HepG2 (cell line): ENCODE measurements at regions not wholly inside any gene's neighbourhood (a gene's known extent, or its start where the extent isn't known, plus 50 kb on each side); places are given as distances from the start of the nearest gene placed in this dataset.

ENCODE experiments used
- ATAC-seq: fragments of 200-7000 bp; cut with Tn5 transposase; 3 replicates; pipeline ENCODE4 v1.9.1; 2020; ENCODE audit warnings: mild to moderate bottlenecking, moderate library complexity
- BruUV-seq: library from RNA; stranded (reverse); fragments of 400-500 nt; replicated peaks from 2 replicates; lab custom pipeline; 2021; lab: Mats Ljungman, UMichigan
- CTCF ChIA-PET: fragments of 300-600 bp; formaldehyde crosslinking; extraction: SDS; loops from one replicate; lab custom pipeline; 2021; ENCODE audit warnings: low total read pairs, inconsistent platforms, low intra/inter-chr PET ratio; lab: Yijun Ruan, JAX
- POLR2A ChIA-PET: fragments of 350-600 bp; sonication (Branson Sonifier 250); formaldehyde crosslinking; loops from one replicate; lab custom pipeline; 2020; ENCODE audit warnings: antibody characterized with exemption, inconsistent platforms; lab: Yijun Ruan, JAX
- DNase-seq: peaks from one replicate; pipeline ENCODE4 v3.0.0-alpha.2; 2015; ENCODE audit warnings: low spot score
- FAIRE-seq: peaks from 3 replicates; lab custom pipeline; 2011; peaks lifted over from hg19 to GRCh38; lab: Jason Lieb, UNC
- H2AFZ ChIP-seq: one replicate; pipeline ENCODE4 v1.6.1; 2011; ENCODE audit warnings: low read length, inconsistent platforms
- H3K27ac ChIP-seq: fragments of 300-600 bp; 3 replicates; pipeline ENCODE4 v1.8.0; 2011; ENCODE audit warnings: mixed run types, mild to moderate bottlenecking, mixed read lengths, low read length, inconsistent platforms; ENCODE audit not compliant: insufficient read depth; ENCODE audit errors: extremely low read length
- H3K27me3 ChIP-seq, 2 experiments: fragments of 200-600 bp in 1 of 2; 2 replicates in 1 of 2; 3 replicates in 1 of 2; pipeline versions ENCODE4 v1.6.0 to v1.8.0; 2011; ENCODE audit warnings: low read length in 2 of 2, mild to moderate bottlenecking in 2 of 2, moderate library complexity in 2 of 2, inconsistent platforms in 1 of 2; ENCODE audit not compliant: insufficient read depth in 2 of 2, control insufficient read depth in 1 of 2
- H3K36me3 ChIP-seq, 2 experiments: fragments of 200-600 bp in 1 of 2; replicated peaks in 1 of 2; 2 replicates in 1 of 2; 3 replicates in 1 of 2; pipeline versions ENCODE4 v1.5.1 to v1.8.0; 2011; ENCODE audit warnings: low read length in 2 of 2, inconsistent platforms in 1 of 2; ENCODE audit not compliant: insufficient read depth in 2 of 2, control insufficient read depth in 1 of 2
- H3K4me1 ChIP-seq: 2 replicates; pipeline ENCODE4 v1.5.1; 2012; ENCODE audit warnings: low read length, inconsistent platforms; ENCODE audit not compliant: insufficient read depth
- H3K4me2 ChIP-seq: 2 replicates; pipeline ENCODE4 v1.6.0; 2011; ENCODE audit warnings: low read depth, low read length, inconsistent platforms
- H3K4me3 ChIP-seq, 3 experiments: fragments of 200-600 bp in 1 of 3; sonication (generic), shearing (Covaris generic) in 1 of 3; replicated peaks in 1 of 3; 2 replicates each; pipeline ENCODE4 v1.5.1; 2011 to 2016; ENCODE audit warnings: low read length in 3 of 3, inconsistent platforms in 2 of 3, low read depth in 2 of 3, mild to moderate bottlenecking in 2 of 3, control low read depth in 1 of 3, mixed read lengths in 1 of 3; ENCODE audit not compliant: insufficient read depth in 1 of 3
- H3K79me2 ChIP-seq: one replicate; pipeline ENCODE4 v1.6.1; 2011; ENCODE audit warnings: low read length, inconsistent platforms; ENCODE audit not compliant: insufficient read depth
- H3K9ac ChIP-seq: 2 replicates; pipeline ENCODE4 v1.6.0; 2011; ENCODE audit warnings: mild to moderate bottlenecking, low read depth, low read length, inconsistent platforms; ENCODE audit not compliant: insufficient read depth
- H3K9me3 ChIP-seq: 2 replicates; pipeline ENCODE4 v1.5.1; 2012; ENCODE audit warnings: mild to moderate bottlenecking, low read length
- H4K20me1 ChIP-seq: 2 replicates; pipeline ENCODE4 v1.6.0; 2011; ENCODE audit warnings: inconsistent platforms, mild to moderate bottlenecking, low read length, moderate library complexity; ENCODE audit not compliant: insufficient read depth
- FOXK2 ChIP-seq: fragments of 450-650 bp; IDR thresholded peaks from 2 replicates; pipeline ENCODE4 v1.6.1; 2016
- JUN ChIP-seq: sonication (generic); formaldehyde crosslinking; IDR thresholded peaks from 2 replicates; pipeline ENCODE4 v1.4.0; 2020; ENCODE audit warnings: mild to moderate bottlenecking, missing genetic modification reagents
- POLR2A ChIP-seq, 2 experiments: IDR thresholded peaks; 2 replicates each; pipeline ENCODE4 v1.6.1; 2011; ENCODE audit warnings: low read depth in 2 of 2, low read length in 2 of 2, mild to moderate bottlenecking in 1 of 2, moderate library complexity in 1 of 2; ENCODE audit not compliant: insufficient read depth in 1 of 2
- RARG ChIP-seq: sonication (generic); formaldehyde crosslinking; IDR thresholded peaks from 2 replicates; pipeline ENCODE4 v1.4.0; 2020; ENCODE audit warnings: low read depth, mild to moderate bottlenecking, missing genetic modification reagents
- ZNF10 ChIP-seq: sonication (generic); formaldehyde crosslinking; IDR thresholded peaks from 2 replicates; pipeline ENCODE4 v1.4.0; 2020; ENCODE audit warnings: mild to moderate bottlenecking, low read depth, missing genetic modification reagents, borderline replicate concordance
- ZNF260 ChIP-seq: sonication (generic); formaldehyde crosslinking; IDR thresholded peaks from 2 replicates; pipeline ENCODE4 v1.4.0; 2020; ENCODE audit warnings: missing genetic modification reagents, low read depth, mild to moderate bottlenecking, borderline replicate concordance
- ZNF329 ChIP-seq: sonication (generic); formaldehyde crosslinking; IDR thresholded peaks from 2 replicates; pipeline ENCODE4 v1.9.0; 2021; ENCODE audit warnings: low read depth, mild to moderate bottlenecking, missing genetic modification reagents
- ZNF605 ChIP-seq: sonication (generic); formaldehyde crosslinking; IDR thresholded peaks from 2 replicates; pipeline ENCODE4 v1.8.0; 2022; ENCODE audit warnings: mild to moderate bottlenecking, missing genetic modification reagents
- WGBS: methylation state at CpG from one replicate; pipeline ENCODE4 v1.1.6; 2017; ENCODE audit warnings: low lambda C conversion rate; 5-methylcytosine and 5-hydroxymethylcytosine counted together
- in situ Hi-C: cut with HindIII; loops from 2 replicates; pipeline ENCODE4 v1.10.0; 2017; ENCODE audit warnings: low pct_unique_long_range_greater_than_20kb; ENCODE audit not compliant: extremely low pct_ligation_motif_present
- intact Hi-C: fragments of 100-400 bp; cut with micrococcal nuclease; formaldehyde crosslinking; loops from one replicate; pipeline ENCODE4 v1.10.0; 2022; ENCODE audit not compliant: unreplicated experiment
- TF ChIP-seq, protein P1 (sequence below): sonication (generic); formaldehyde crosslinking; IDR thresholded peaks from 2 replicates; pipeline ENCODE4 v1.4.0; 2020; ENCODE audit warnings: missing genetic modification reagents, borderline replicate concordance
- TF ChIP-seq, protein P2 (sequence below): sonication (generic); formaldehyde crosslinking; IDR thresholded peaks from 2 replicates; pipeline ENCODE4 v1.5.0; 2020; ENCODE audit warnings: missing genetic modification reagents
- TF ChIP-seq, protein P3 (sequence below): sonication (generic); formaldehyde crosslinking; IDR thresholded peaks from 2 replicates; pipeline ENCODE4 v1.4.0; 2020; ENCODE audit warnings: missing genetic modification reagents
- TF ChIP-seq, protein P4 (sequence below): sonication (generic); formaldehyde crosslinking; IDR thresholded peaks from 2 replicates; pipeline ENCODE4 v1.8.1; 2023; ENCODE audit warnings: mild to moderate bottlenecking, inconsistent platforms, moderate library complexity, missing genetic modification reagents, borderline replicate concordance
- TF ChIP-seq, protein P5 (sequence below): sonication (generic); formaldehyde crosslinking; IDR thresholded peaks from 2 replicates; pipeline ENCODE4 v1.4.0; 2020; ENCODE audit warnings: missing genetic modification reagents, mild to moderate bottlenecking, borderline replicate concordance
- TF ChIP-seq, protein P6 (sequence below): sonication (generic); formaldehyde crosslinking; IDR thresholded peaks from 2 replicates; pipeline ENCODE4 v1.5.0; 2020; ENCODE audit warnings: mild to moderate bottlenecking, missing genetic modification reagents

DNA sequence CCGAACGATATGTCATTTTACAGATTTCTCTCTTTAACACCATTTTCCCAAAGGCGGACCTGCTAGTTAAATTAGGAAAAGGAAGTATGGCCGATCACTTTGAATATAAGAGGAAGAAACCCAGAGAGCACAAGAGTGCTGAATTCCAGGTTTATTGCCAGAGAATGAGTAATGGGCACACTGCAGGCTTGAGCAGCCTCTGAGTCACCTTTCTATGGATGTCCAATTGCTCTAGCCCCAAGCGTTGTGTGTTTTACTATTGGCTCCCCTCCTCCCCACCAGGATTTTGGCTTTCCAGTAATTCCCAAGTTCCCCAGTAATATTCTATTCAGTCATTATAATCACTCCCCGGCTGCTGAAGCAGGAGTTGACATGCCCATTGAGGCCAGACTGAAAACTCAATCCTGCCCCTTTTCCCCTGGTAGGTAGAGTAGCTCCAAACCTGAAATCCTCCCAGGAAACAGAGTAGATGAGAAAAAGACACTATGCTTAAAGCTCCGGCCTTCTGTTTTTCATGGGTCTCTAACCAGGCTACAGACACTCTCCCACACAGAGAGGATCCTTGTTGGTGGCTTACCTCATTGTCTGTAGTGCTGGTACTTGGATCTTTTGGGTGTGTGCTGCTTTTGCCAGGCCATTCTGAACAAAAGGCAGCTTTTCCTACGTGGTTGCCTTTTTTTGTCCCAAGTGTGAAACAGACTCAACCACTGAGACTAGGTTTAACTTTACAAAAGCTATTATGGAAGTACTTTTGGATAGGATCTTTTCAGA is 704.3 kb upstream of the FLRT2 start:
- BruUV-seq = no TSS peak
- intact Hi-C loops = no loop called here
- Histone ChIP-seq H3K36me3 (no peaks in the 10 kb centered on the region), H3K4me1 (no peaks in the 10 kb centered on the region), H3K79me2 (no peaks in the 10 kb centered on the region), H3K9me3 (peaks cover 93% of the 10 kb centered on the region), H3K27ac (no peak overlapping the region), H4K20me1 (no peaks in the 10 kb centered on the region), H3K9ac (no peak overlapping the region), H3K27me3 (no peaks in the 10 kb centered on the region), H3K4me2 (no peak overlapping the region), H2AFZ (no peak overlapping the region), H3K4me3 (no peak overlapping the region)
- ATAC-seq (no peak), FAIRE-seq (no peak), DNase-seq (no peak)
- in situ Hi-C loops = no loop called here
- CTCF ChIA-PET = no interaction called here
- WGBS = 13% methylated on average over 8 of the region's 8 CpGs
- POLR2A ChIA-PET = no interaction called here
- no peak for TF ChIP-seq FOXK2
- no peak for TF ChIP-seq ZNF260 (CRISPR knock-in tag)
- TF ChIP-seq, protein P1, sequence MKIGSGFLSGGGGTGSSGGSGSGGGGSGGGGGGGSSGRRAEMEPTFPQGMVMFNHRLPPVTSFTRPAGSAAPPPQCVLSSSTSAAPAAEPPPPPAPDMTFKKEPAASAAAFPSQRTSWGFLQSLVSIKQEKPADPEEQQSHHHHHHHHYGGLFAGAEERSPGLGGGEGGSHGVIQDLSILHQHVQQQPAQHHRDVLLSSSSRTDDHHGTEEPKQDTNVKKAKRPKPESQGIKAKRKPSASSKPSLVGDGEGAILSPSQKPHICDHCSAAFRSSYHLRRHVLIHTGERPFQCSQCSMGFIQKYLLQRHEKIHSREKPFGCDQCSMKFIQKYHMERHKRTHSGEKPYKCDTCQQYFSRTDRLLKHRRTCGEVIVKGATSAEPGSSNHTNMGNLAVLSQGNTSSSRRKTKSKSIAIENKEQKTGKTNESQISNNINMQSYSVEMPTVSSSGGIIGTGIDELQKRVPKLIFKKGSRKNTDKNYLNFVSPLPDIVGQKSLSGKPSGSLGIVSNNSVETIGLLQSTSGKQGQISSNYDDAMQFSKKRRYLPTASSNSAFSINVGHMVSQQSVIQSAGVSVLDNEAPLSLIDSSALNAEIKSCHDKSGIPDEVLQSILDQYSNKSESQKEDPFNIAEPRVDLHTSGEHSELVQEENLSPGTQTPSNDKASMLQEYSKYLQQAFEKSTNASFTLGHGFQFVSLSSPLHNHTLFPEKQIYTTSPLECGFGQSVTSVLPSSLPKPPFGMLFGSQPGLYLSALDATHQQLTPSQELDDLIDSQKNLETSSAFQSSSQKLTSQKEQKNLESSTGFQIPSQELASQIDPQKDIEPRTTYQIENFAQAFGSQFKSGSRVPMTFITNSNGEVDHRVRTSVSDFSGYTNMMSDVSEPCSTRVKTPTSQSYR (CRISPR knock-in tag) = no peak
- no peak for TF ChIP-seq JUN
- TF ChIP-seq, protein P2, sequence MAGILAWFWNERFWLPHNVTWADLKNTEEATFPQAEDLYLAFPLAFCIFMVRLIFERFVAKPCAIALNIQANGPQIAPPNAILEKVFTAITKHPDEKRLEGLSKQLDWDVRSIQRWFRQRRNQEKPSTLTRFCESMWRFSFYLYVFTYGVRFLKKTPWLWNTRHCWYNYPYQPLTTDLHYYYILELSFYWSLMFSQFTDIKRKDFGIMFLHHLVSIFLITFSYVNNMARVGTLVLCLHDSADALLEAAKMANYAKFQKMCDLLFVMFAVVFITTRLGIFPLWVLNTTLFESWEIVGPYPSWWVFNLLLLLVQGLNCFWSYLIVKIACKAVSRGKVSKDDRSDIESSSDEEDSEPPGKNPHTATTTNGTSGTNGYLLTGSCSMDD (CRISPR knock-in tag) = no peak
- no peak for TF ChIP-seq POLR2A (IDR thresholded peaks at IDR 0.05; ENCODE audit: insufficient read depth in 1 of 2, low read depth in 2 of 2, low read length in 2 of 2)
- TF ChIP-seq, protein P3, sequence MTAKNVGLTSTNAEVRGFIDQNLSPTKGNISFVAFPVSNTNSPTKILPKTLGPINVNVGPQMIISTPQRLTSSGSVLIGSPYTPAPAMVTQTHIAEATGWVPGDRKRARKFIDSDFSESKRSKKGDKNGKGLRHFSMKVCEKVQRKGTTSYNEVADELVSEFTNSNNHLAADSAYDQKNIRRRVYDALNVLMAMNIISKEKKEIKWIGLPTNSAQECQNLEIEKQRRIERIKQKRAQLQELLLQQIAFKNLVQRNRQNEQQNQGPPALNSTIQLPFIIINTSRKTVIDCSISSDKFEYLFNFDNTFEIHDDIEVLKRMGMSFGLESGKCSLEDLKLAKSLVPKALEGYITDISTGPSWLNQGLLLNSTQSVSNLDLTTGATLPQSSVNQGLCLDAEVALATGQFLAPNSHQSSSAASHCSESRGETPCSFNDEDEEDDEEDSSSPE (CRISPR knock-in tag) = no peak
- TF ChIP-seq ZNF329 = no peak
- TF ChIP-seq, protein P4, sequence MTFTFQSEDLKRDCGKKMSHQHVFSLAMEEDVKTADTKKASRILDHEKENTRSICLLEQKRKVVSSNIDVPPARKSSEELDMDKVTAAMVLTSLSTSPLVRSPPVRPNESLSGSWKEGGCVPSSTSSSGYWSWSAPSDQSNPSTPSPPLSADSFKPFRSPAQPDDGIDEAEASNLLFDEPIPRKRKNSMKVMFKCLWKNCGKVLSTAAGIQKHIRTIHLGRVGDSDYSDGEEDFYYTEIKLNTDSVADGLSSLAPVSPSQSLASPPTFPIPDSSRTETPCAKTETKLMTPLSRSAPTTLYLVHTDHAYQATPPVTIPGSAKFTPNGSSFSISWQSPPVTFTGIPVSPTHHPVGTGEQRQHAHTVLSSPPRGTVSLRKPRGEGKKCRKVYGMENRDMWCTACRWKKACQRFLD = no peak
- no peak for TF ChIP-seq ZNF10 (CRISPR knock-in tag)
- TF ChIP-seq, protein P5, sequence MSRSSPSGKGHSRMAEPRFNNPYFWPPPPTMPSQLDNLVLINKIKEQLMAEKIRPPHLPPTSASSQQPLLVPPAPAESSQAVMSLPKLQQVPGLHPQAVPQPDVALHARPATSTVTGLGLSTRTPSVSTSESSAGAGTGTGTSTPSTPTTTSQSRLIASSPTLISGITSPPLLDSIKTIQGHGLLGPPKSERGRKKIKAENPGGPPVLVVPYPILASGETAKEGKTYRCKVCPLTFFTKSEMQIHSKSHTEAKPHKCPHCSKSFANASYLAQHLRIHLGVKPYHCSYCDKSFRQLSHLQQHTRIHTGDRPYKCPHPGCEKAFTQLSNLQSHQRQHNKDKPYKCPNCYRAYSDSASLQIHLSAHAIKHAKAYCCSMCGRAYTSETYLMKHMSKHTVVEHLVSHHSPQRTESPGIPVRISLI (CRISPR knock-in tag) = no peak
- TF ChIP-seq, protein P6, sequence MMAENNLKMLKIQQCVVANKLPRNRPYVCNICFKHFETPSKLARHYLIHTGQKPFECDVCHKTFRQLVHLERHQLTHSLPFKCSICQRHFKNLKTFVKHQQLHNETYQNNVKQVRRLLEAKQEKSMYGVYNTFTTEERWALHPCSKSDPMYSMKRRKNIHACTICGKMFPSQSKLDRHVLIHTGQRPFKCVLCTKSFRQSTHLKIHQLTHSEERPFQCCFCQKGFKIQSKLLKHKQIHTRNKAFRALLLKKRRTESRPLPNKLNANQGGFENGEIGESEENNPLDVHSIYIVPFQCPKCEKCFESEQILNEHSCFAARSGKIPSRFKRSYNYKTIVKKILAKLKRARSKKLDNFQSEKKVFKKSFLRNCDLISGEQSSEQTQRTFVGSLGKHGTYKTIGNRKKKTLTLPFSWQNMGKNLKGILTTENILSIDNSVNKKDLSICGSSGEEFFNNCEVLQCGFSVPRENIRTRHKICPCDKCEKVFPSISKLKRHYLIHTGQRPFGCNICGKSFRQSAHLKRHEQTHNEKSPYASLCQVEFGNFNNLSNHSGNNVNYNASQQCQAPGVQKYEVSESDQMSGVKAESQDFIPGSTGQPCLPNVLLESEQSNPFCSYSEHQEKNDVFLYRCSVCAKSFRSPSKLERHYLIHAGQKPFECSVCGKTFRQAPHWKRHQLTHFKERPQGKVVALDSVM (CRISPR knock-in tag) = no peak
- TF ChIP-seq ZNF605 (CRISPR knock-in tag) = no peak
- no peak for TF ChIP-seq RARG
